ENCODE measurements at regions not wholly inside any gene's neighbourhood (a gene's known extent, or its start where the extent isn't known, plus 50 kb on each side); places are given as distances from the start of the nearest gene placed in this dataset.
"Not testable (repeated sequence)": the region's sequence is repeated elsewhere in the genome, so short reads cannot be mapped to it uniquely, and the experiment has no call there.

GRCh38 chr1:78329475-78329874 lies 161.3 kb upstream of the PTGFR start:
- no peak for DNase-seq
- H3K4me1 ChIP-seq: peaks cover 0 to 8% (median 0%) of the 10 kb centered on the region in 4 donors
- no peaks in the 10 kb centered on the region for H3K9me3 ChIP-seq
- H3K36me3 ChIP-seq: no peaks in the 10 kb centered on the region
- no peak overlapping the region for H3K27ac ChIP-seq
- intact Hi-C loops (cut with DNase I; ENCODE audit: low total_unique reads): no loop called here
- H3K4me3 ChIP-seq: no peak overlapping the region
- TF ChIP-seq CTCF (IDR thresholded peaks at IDR 0.05) (no peak), POLR2AphosphoS5 (IDR thresholded peaks at IDR 0.05) (no peak), EP300 (IDR thresholded peaks at IDR 0.05) (no peak), POLR2A (IDR thresholded peaks at IDR 0.05) (no peak)
- H3K27me3 ChIP-seq: no peaks in the 10 kb centered on the region
- WGBS, 5 donors: 69 to 81% (median 74%) methylated on average over 5 of the region's 5 CpGs

- Histone ChIP-seq H3K36me3 (no peaks in the 10 kb centered on the region), H3K4me1 (peaks cover 0 to 8% (median 0%) of the 10 kb centered on the region in 4 donors), H3K9me3 (peaks cover 0 to 5% (median 0%) of the 10 kb centered on the region in 4 donors), H3K27ac (no peak overlapping the region), H3K27me3 (no peaks in the 10 kb centered on the region), H3K4me3 (no peak overlapping the region)
- DNase-seq: no peak
- intact Hi-C loops (cut with DNase I; ENCODE audit: low total_unique reads): no loop called here
- no peak for TF ChIP-seq POLR2A (IDR thresholded peaks at IDR 0.05)
- 57 to 86% (median 74%) methylated on average over 1 of the region's 1 CpG for WGBS, 5 donors
Observed at GRCh38 chr1:78331799-78332198, 159.0 kb upstream of the PTGFR start.

GRCh38 chr1:78333502-78333901 lies 157.3 kb upstream of the PTGFR start:
- no peak overlapping the region for H3K27ac ChIP-seq
- H3K27me3 ChIP-seq: no peaks in the 10 kb centered on the region
- no peaks in the 10 kb centered on the region for H3K36me3 ChIP-seq
- TF ChIP-seq CTCF (IDR thresholded peaks at IDR 0.05) (peak in 5 of 7 experiments; percentile 14 to 62 (median 50)), POLR2A (IDR thresholded peaks at IDR 0.05) (no peak)
- DNase-seq: peak in 1 of 2 donors; percentile 58
- peaks cover 0 to 7% (median 0%) of the 10 kb centered on the region in 4 donors for H3K9me3 ChIP-seq
- H3K4me3 ChIP-seq: no peak overlapping the region
- peaks cover 0 to 8% (median 0%) of the 10 kb centered on the region in 4 donors for H3K4me1 ChIP-seq
- intact Hi-C loops (cut with DNase I; ENCODE audit: low total_unique reads): no loop called here
- 7 to 17% (median 8%) methylated on average over 4 of the region's 4 CpGs for WGBS, 5 donors

GRCh38 chr1:78334114-78334513 lies 156.7 kb upstream of the PTGFR start:
- DNase-seq: no peak
- TF ChIP-seq POLR2A (IDR thresholded peaks at IDR 0.05) (no peak), EP300 (IDR thresholded peaks at IDR 0.05) (no peak), POLR2AphosphoS5 (IDR thresholded peaks at IDR 0.05) (no peak), CTCF (IDR thresholded peaks at IDR 0.05) (no peak)
- intact Hi-C loops (cut with DNase I; ENCODE audit: low total_unique reads): no loop called here

GRCh38 chr1:78334952-78335351 lies 155.8 kb upstream of the PTGFR start:
- peak overlapping the region in 2 of 5 donors; percentile 30 to 46 for H3K27ac ChIP-seq
- H3K36me3 ChIP-seq: no peaks in the 10 kb centered on the region
- intact Hi-C loops (cut with DNase I; ENCODE audit: low total_unique reads): no loop called here
- no peak overlapping the region for H3K4me3 ChIP-seq
- peaks cover 0 to 7% (median 0%) of the 10 kb centered on the region in 4 donors for H3K9me3 ChIP-seq
- no peak for TF ChIP-seq EP300 (IDR thresholded peaks at IDR 0.05)
- no peak for TF ChIP-seq POLR2AphosphoS5 (IDR thresholded peaks at IDR 0.05)
- no peak for TF ChIP-seq CTCF (IDR thresholded peaks at IDR 0.05)
- TF ChIP-seq POLR2A (IDR thresholded peaks at IDR 0.05): no peak
- WGBS, 5 donors: 50 to 75% (median 60%) methylated on average over 4 of the region's 4 CpGs
- no peak for DNase-seq
- H3K4me1 ChIP-seq: peaks cover 0 to 8% (median 0%) of the 10 kb centered on the region in 4 donors
- H3K27me3 ChIP-seq: no peaks in the 10 kb centered on the region

More at GRCh38 chr1:78334114-78334513, 156.7 kb upstream of the PTGFR start:
- Histone ChIP-seq H3K27me3 (no peaks in the 10 kb centered on the region), H3K4me1 (peaks cover 0 to 8% (median 0%) of the 10 kb centered on the region in 4 donors), H3K4me3 (no peak overlapping the region), H3K9me3 (peaks cover 0 to 7% (median 0%) of the 10 kb centered on the region in 4 donors), H3K27ac (no peak overlapping the region), H3K36me3 (no peaks in the 10 kb centered on the region)
- WGBS, 5 donors: 63 to 70% (median 67%) methylated on average over 2 of the region's 2 CpGs

- intact Hi-C loops (cut with DNase I; ENCODE audit: low total_unique reads); H3K27me3 ChIP-seq; DNase-seq; H3K9me3 ChIP-seq; H3K4me3 ChIP-seq; H3K36me3 ChIP-seq; H3K4me1 ChIP-seq; H3K27ac ChIP-seq: not testable (repeated sequence)
- 84 to 97% (median 89%) methylated on average over 3 of the region's 3 CpGs for WGBS, 5 donors
Observed at GRCh38 chr1:78336751-78337150, 154.0 kb upstream of the PTGFR start.
